ENCODE measurements at regions not wholly inside any gene's neighbourhood (a gene's known extent, or its start where the extent isn't known, plus 50 kb on each side); places are given as distances from the start of the nearest gene placed in this dataset.

DNA sequence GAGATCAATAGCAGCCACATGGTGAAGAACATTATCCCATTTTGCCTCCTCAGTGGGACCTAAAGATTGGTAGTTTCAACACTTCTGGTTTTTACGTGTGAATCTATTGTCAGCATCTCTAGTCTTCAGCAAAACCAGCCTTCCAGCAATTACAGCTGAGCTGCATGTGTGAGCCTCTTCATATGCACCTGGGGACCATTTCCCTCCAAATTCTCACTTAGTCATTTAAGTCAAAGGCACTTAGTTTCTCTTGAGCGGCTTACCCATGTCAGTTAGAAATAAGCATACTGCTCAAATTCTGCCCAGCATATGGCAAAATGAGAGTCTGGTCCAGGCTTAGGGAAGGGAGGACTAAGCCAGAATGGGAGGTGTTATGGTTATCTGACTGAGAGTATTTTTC is 99.7 kb upstream of the NXPH2 start:
- no peak for TF ChIP-seq BHLHE40 (IDR thresholded peaks at IDR 0.05; ENCODE audit: borderline replicate concordance)
- TF ChIP-seq FOXA1 (IDR thresholded peaks at IDR 0.05): no peak
- TF ChIP-seq ELF4 (IDR thresholded peaks at IDR 0.05): no peak
- TF ChIP-seq SUZ12 (IDR thresholded peaks at IDR 0.05): no peak
- TF ChIP-seq SP1 (IDR thresholded peaks at IDR 0.05): no peak
- no peak for TF ChIP-seq ARNT (IDR thresholded peaks at IDR 0.05)
- TF ChIP-seq HDGF (IDR thresholded peaks at IDR 0.05; ENCODE audit: borderline replicate concordance): no peak
- TF ChIP-seq FOXM1 (IDR thresholded peaks at IDR 0.05; ENCODE audit: borderline replicate concordance): no peak
- no peak for TF ChIP-seq ZNF384 (IDR thresholded peaks at IDR 0.05)
- TF ChIP-seq PKNOX1 (IDR thresholded peaks at IDR 0.05): no peak
